H9 (cell line): ENCODE measurements at regions not wholly inside any gene's neighbourhood (a gene's known extent, or its start where the extent isn't known, plus 50 kb on each side); places are given as distances from the start of the nearest gene placed in this dataset.

Experiments used
- DNase-seq: peaks from one replicate; pipeline ENCODE4 v3.0.0-alpha.2; 2017
- H2AFZ ChIP-seq: one replicate; pipeline ENCODE4 v1.6.1; 2013; ENCODE audit warnings: mild to moderate bottlenecking, low read length, control low read depth, moderate library complexity
- H2AK5ac ChIP-seq: 2 replicates; pipeline ENCODE4 v1.6.1; 2013; ENCODE audit warnings: low read length, control low read depth, mixed read lengths; ENCODE audit not compliant: insufficient read length
- H2BK120ac ChIP-seq: one replicate; pipeline ENCODE4 v1.6.1; 2013; ENCODE audit warnings: low read depth, mild to moderate bottlenecking, low read length, control low read depth, inconsistent platforms; ENCODE audit not compliant: poor library complexity, severe bottlenecking
- H2BK12ac ChIP-seq: 2 replicates; pipeline ENCODE4 v1.6.1; 2013; ENCODE audit warnings: low read length, control low read depth, mixed read lengths, low read depth; ENCODE audit not compliant: insufficient read length
- H2BK15ac ChIP-seq: 2 replicates; pipeline ENCODE4 v1.6.1; 2013; ENCODE audit warnings: low read depth, low read length, control low read depth
- H2BK20ac ChIP-seq: one replicate; pipeline ENCODE4 v1.6.1; 2013; ENCODE audit warnings: low read depth, mild to moderate bottlenecking, low read length, control low read depth, inconsistent platforms; ENCODE audit not compliant: poor library complexity, severe bottlenecking
- H2BK5ac ChIP-seq: 2 replicates; pipeline ENCODE4 v1.6.1; 2013; ENCODE audit warnings: low read length, control low read depth, mixed read lengths; ENCODE audit not compliant: insufficient read length
- H3K14ac ChIP-seq: 2 replicates; pipeline ENCODE4 v1.6.1; 2013; ENCODE audit warnings: low read length, control low read depth; ENCODE audit not compliant: insufficient read depth
- H3K18ac ChIP-seq: 2 replicates; pipeline ENCODE4 v1.6.1; 2013; ENCODE audit warnings: low read depth, mild to moderate bottlenecking, mixed read lengths, low read length, control low read depth; ENCODE audit not compliant: insufficient read length
- H3K23ac ChIP-seq: 2 replicates; pipeline ENCODE4 v1.6.1; 2013; ENCODE audit warnings: low read length, control low read depth, mixed read lengths, low read depth; ENCODE audit not compliant: insufficient read length
- H3K23me2 ChIP-seq: 2 replicates; pipeline ENCODE4 v1.6.1; 2013; ENCODE audit warnings: low read depth, mild to moderate bottlenecking, mixed read lengths, low read length, control low read depth; ENCODE audit not compliant: insufficient read length, poor library complexity, severe bottlenecking
- H3K27ac ChIP-seq: 2 replicates; pipeline ENCODE4 v1.5.1; 2013; ENCODE audit warnings: low read length, control low read depth, mixed read lengths, low read depth; ENCODE audit not compliant: insufficient read length
- H3K27me3 ChIP-seq: 2 replicates; pipeline ENCODE4 v1.6.1; 2013; ENCODE audit warnings: low read length, control low read depth, inconsistent platforms; ENCODE audit not compliant: insufficient read depth
- H3K4ac ChIP-seq: 2 replicates; pipeline ENCODE4 v1.6.1; 2013; ENCODE audit warnings: low read depth, mild to moderate bottlenecking, control low read depth, inconsistent platforms, low read length, moderate library complexity
- H3K4me1 ChIP-seq: 2 replicates; pipeline ENCODE4 v1.6.1; 2013; ENCODE audit warnings: low read length, control low read depth, inconsistent platforms; ENCODE audit not compliant: insufficient read depth
- H3K4me2 ChIP-seq: 2 replicates; pipeline ENCODE4 v1.6.1; 2013; ENCODE audit warnings: low read length, control low read depth, mixed read lengths; ENCODE audit not compliant: insufficient read length, insufficient read depth
- H3K56ac ChIP-seq: 2 replicates; pipeline ENCODE4 v1.6.1; 2013; ENCODE audit warnings: low read depth, mild to moderate bottlenecking, mixed read lengths, low read length, control low read depth; ENCODE audit not compliant: insufficient read length
- H3K79me1 ChIP-seq: 2 replicates; pipeline ENCODE4 v1.6.1; 2013; ENCODE audit warnings: low read depth, mild to moderate bottlenecking, moderate library complexity, low read length, control low read depth, inconsistent platforms; ENCODE audit not compliant: insufficient read depth, poor library complexity, severe bottlenecking
- H3K79me2 ChIP-seq: 2 replicates; pipeline ENCODE4 v1.6.1; 2013; ENCODE audit warnings: low read length, control low read depth, inconsistent platforms; ENCODE audit not compliant: insufficient read depth
- H3K9ac ChIP-seq: 2 replicates; pipeline ENCODE4 v1.6.1; 2013; ENCODE audit warnings: low read length, control low read depth, mixed read lengths; ENCODE audit not compliant: insufficient read length; ENCODE audit errors: extremely low read depth
- H3K9me3 ChIP-seq: one replicate; pipeline ENCODE4 v1.6.1; 2013; ENCODE audit warnings: low read depth, low read length, inconsistent platforms; ENCODE audit not compliant: control insufficient read depth
- H3T11ph ChIP-seq: one replicate; pipeline ENCODE4 v1.6.1; 2013; ENCODE audit warnings: mild to moderate bottlenecking, low read length, control low read depth, inconsistent platforms
- H4K20me1 ChIP-seq: one replicate; pipeline ENCODE4 v1.6.1; 2013; ENCODE audit not compliant: control insufficient read depth, insufficient read length, insufficient read depth
- H4K5ac ChIP-seq: 2 replicates; pipeline ENCODE4 v1.6.1; 2013; ENCODE audit warnings: low read depth, mild to moderate bottlenecking, mixed read lengths, low read length, control low read depth; ENCODE audit not compliant: insufficient read length
- H4K8ac ChIP-seq: replicated peaks from 2 replicates; pipeline ENCODE4 v1.6.1; 2013; ENCODE audit warnings: low read length, control low read depth, mixed read lengths, low read depth; ENCODE audit not compliant: insufficient read length
- H4K91ac ChIP-seq: 2 replicates; pipeline ENCODE4 v1.6.1; 2013; ENCODE audit warnings: low read depth, mild to moderate bottlenecking, moderate library complexity, mixed read lengths, low read length, control low read depth; ENCODE audit not compliant: insufficient read length
- H3K27ac Mint-ChIP-seq, 3 experiments: 2 replicates in 2 of 3; 3 replicates in 1 of 3; pipeline ENCODE4 v1.8.0; 2020 to 2021; ENCODE audit warnings: mixed read lengths in 3 of 3, mild to moderate bottlenecking in 1 of 3, moderate library complexity in 1 of 3
- H3K27me3 Mint-ChIP-seq: 2 replicates; pipeline ENCODE4 v1.8.0; 2021; ENCODE audit warnings: low read depth, mild to moderate bottlenecking, moderate library complexity, mixed read lengths
- H3K36me3 Mint-ChIP-seq, 3 experiments: 2 replicates in 2 of 3; 3 replicates in 1 of 3; pipeline ENCODE4 v1.8.0; 2020 to 2021; ENCODE audit warnings: low read depth in 3 of 3, mixed read lengths in 3 of 3; ENCODE audit not compliant: insufficient read depth in 1 of 3
- H3K4me1 Mint-ChIP-seq, 2 experiments: 2 replicates each; pipeline ENCODE4 v1.8.0; 2020; ENCODE audit warnings: mixed read lengths in 2 of 2
- H3K4me3 Mint-ChIP-seq, 2 experiments: 2 replicates in 1 of 2; 3 replicates in 1 of 2; pipeline ENCODE4 v1.8.0; 2020 to 2021; ENCODE audit warnings: mild to moderate bottlenecking in 2 of 2, mixed read lengths in 2 of 2, moderate library complexity in 1 of 2
- H3K9me3 Mint-ChIP-seq, 2 experiments: 2 replicates in 1 of 2; 3 replicates in 1 of 2; pipeline ENCODE4 v1.8.0; 2020; ENCODE audit warnings: mild to moderate bottlenecking in 2 of 2, mixed read lengths in 2 of 2, moderate library complexity in 1 of 2
- WGBS: extraction: QIAGEN DNeasy Blood & Tissue Kit; methylation state at CpG from one replicate; pipeline ENCODE4 v1.1.7; 2013; ENCODE audit warnings: missing lambda C conversion rate, low lambda C conversion rate, mixed read lengths; ENCODE audit not compliant: insufficient read length; ENCODE audit errors: extremely low coverage; 5-methylcytosine and 5-hydroxymethylcytosine counted together
- TF ChIP-seq, protein P1 (sequence below): fragments of 200-600 bp; sonication (generic); conservative IDR thresholded peaks from 3 replicates; pipeline ENCODE4 v1.8.0; 2021; ENCODE audit warnings: antibody characterized with exemption, mild to moderate bottlenecking

DNA sequence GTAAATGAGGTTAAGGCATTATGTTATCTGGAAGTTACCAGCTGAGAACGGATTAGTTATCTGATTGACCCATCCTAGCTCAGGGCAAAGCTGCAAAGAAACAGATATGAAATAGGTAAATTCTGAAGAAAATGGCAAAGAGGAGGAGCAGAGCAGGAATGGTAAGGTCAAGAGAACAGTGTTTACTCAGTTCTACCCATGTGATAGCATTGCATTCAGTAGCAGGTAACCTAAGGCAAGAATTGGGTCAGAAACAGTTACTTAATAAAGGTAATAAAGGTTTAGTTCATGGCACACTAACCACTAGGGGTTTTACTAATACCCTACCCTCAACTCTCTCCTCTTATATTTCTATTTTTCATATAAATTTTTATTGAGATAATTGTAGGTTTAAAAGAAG, 224.8 kb downstream of the ASCL1 start:
- Histone ChIP-seq H3K4me2 (no peak overlapping the region), H4K8ac (no peak overlapping the region), H2BK120ac (no peak overlapping the region), H2BK12ac (no peak overlapping the region), H3K27ac (no peak overlapping the region), H3K79me1 (no peaks in the 10 kb centered on the region), H4K20me1 (no peaks in the 10 kb centered on the region), H3K23ac (no peak overlapping the region), H3K4ac (no peak overlapping the region), H3K23me2 (no peaks in the 10 kb centered on the region), H2BK5ac (no peak overlapping the region), H3K18ac (no peak overlapping the region), H2AK5ac (no peak overlapping the region), H2BK20ac (no peak overlapping the region), H3K56ac (no peak overlapping the region), H4K91ac (no peak overlapping the region), H2BK15ac (no peak overlapping the region), H3T11ph (no peak overlapping the region), H4K5ac (no peak overlapping the region), H3K9me3 (no peaks in the 10 kb centered on the region), H3K14ac (no peak overlapping the region), H3K9ac (no peak overlapping the region), H3K4me1 (no peaks in the 10 kb centered on the region; the same call in 1 of the 2 replicates), H3K27me3 (no peaks in the 10 kb centered on the region), H2AFZ (no peak overlapping the region), H3K79me2 (no peaks in the 10 kb centered on the region)
- TF ChIP-seq, protein P1, sequence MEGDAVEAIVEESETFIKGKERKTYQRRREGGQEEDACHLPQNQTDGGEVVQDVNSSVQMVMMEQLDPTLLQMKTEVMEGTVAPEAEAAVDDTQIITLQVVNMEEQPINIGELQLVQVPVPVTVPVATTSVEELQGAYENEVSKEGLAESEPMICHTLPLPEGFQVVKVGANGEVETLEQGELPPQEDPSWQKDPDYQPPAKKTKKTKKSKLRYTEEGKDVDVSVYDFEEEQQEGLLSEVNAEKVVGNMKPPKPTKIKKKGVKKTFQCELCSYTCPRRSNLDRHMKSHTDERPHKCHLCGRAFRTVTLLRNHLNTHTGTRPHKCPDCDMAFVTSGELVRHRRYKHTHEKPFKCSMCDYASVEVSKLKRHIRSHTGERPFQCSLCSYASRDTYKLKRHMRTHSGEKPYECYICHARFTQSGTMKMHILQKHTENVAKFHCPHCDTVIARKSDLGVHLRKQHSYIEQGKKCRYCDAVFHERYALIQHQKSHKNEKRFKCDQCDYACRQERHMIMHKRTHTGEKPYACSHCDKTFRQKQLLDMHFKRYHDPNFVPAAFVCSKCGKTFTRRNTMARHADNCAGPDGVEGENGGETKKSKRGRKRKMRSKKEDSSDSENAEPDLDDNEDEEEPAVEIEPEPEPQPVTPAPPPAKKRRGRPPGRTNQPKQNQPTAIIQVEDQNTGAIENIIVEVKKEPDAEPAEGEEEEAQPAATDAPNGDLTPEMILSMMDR, result no peak
- no peak overlapping the region for H3K4me3 Mint-ChIP-seq
- DNase-seq, result no peak
- H3K4me1 Mint-ChIP-seq, result no peaks in the 10 kb centered on the region
- H3K36me3 Mint-ChIP-seq, result no peaks in the 10 kb centered on the region
- no peaks in the 10 kb centered on the region; a peak in 1 of 5 replicates for H3K9me3 Mint-ChIP-seq
- H3K27me3 Mint-ChIP-seq, result no peaks in the 10 kb centered on the region
- WGBS, result no CpG with 5 or more reads among the region's 1 CpG
- no peak overlapping the region for H3K27ac Mint-ChIP-seq
